Fibroblast of mammary gland (primary cell): ENCODE measurements at regions not wholly inside any gene's neighbourhood (a gene's known extent, or its start where the extent isn't known, plus 50 kb on each side); places are given as distances from the start of the nearest gene placed in this dataset.
"Not testable (repeated sequence)": the region's sequence is repeated elsewhere in the genome, so short reads cannot be mapped to it uniquely, and the experiment has no call there.

ENCODE experiments used
- DNase-seq: peaks from one replicate; pipeline ENCODE4 v3.0.0-alpha.2; 2010; ENCODE audit warnings: low read depth
- H3K4me3 ChIP-seq: 2 replicates; pipeline ENCODE4 v1.5.1; 2011; ENCODE audit warnings: low read depth, mild to moderate bottlenecking, low read length, moderate library complexity; ENCODE audit not compliant: control insufficient read depth
- CTCF ChIP-seq: conservative IDR thresholded peaks from 2 replicates; pipeline ENCODE4 v1.5.1; 2011; ENCODE audit warnings: low read depth, low read length, inconsistent platforms; ENCODE audit not compliant: control insufficient read depth, insufficient read depth

GRCh38 chr4:85200106-85200505 lies 233.6 kb upstream of the WDFY3 start:
- DNase-seq, result peak; percentile 6
- no peak for TF ChIP-seq CTCF
- H3K4me3 ChIP-seq, result no peak overlapping the region

- DNase-seq, result peak; percentile 50
- H3K4me3 ChIP-seq, result no peak overlapping the region
- TF ChIP-seq CTCF, result no peak
Observed at GRCh38 chr4:85209161-85209560, 242.7 kb upstream of the WDFY3 start.

GRCh38 chr4:85210353-85210752 lies 243.9 kb upstream of the WDFY3 start:
- peak; percentile 14 for DNase-seq
- TF ChIP-seq CTCF, result no peak
- H3K4me3 ChIP-seq, result no peak overlapping the region

- not testable (repeated sequence) for H3K4me3 ChIP-seq, DNase-seq
Observed at GRCh38 chr4:85216571-85216970, 250.1 kb upstream of the WDFY3 start.

GRCh38 chr4:85218756-85219155 lies 252.3 kb upstream of the WDFY3 start:
- no peak for DNase-seq
- TF ChIP-seq CTCF, result no peak
- H3K4me3 ChIP-seq, result no peak overlapping the region

- DNase-seq, result no peak
- no peak overlapping the region for H3K4me3 ChIP-seq
- no peak for TF ChIP-seq CTCF
Observed at GRCh38 chr4:85221606-85222005, 253.3 kb upstream of the ARHGAP24 start.

GRCh38 chr4:85222561-85222960 lies 252.4 kb upstream of the ARHGAP24 start:
- no peak for TF ChIP-seq CTCF
- DNase-seq, result no peak
- H3K4me3 ChIP-seq, result no peak overlapping the region
